PFSK-1 (cell line): ENCODE measurements at regions not wholly inside any gene's neighbourhood (a gene's known extent, or its start where the extent isn't known, plus 50 kb on each side); places are given as distances from the start of the nearest gene placed in this dataset.

Source experiments
- FOXP2 ChIP-seq: optimal IDR thresholded peaks from 2 replicates; pipeline ENCODE3; 2011; ENCODE audit warnings: borderline replicate concordance, control low read depth, inconsistent platforms; ENCODE audit not compliant: insufficient read depth; ENCODE audit errors: extremely low read length, extremely low read depth
- POLR2AphosphoS5 ChIP-seq: IDR thresholded peaks from 2 replicates; pipeline ENCODE4 v1.6.1; 2012; ENCODE audit warnings: low read depth, mild to moderate bottlenecking, control low read depth, low read length, moderate library complexity
- TAF1 ChIP-seq: IDR thresholded peaks from 2 replicates; pipeline ENCODE4 v1.6.1; 2012; ENCODE audit warnings: low read length, control low read depth, borderline replicate concordance; ENCODE audit not compliant: insufficient read depth

DNA sequence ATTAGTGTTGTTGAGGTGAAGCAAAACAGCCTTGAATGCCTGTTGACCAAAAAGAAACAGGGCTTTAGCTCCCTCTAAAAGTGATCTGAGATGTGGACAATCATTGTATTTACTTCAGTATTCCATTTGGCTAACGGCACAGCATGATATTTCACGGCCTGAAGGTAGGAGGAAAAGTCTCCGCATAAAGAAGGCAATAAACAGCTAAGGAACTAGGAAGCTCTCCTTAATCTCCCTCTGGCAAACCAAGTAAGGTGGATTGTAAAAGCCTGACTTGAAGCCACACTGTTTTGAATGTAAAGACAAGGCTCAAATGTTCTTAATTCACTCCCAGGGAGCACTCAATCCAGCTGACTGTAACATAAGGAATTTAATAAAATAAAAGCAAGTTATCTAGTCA lies 160.0 kb upstream of the ZNF804B start:
- TF ChIP-seq POLR2AphosphoS5 (no peak), FOXP2 (no peak), TAF1 (no peak)
